ENCODE measurements at regions not wholly inside any gene's neighbourhood (a gene's known extent, or its start where the extent isn't known, plus 50 kb on each side); places are given as distances from the start of the nearest gene placed in this dataset.

GRCh38 chr6:23953976-23954375 is 172.0 kb upstream of the NRSN1 start:
- TF ChIP-seq, protein P1, sequence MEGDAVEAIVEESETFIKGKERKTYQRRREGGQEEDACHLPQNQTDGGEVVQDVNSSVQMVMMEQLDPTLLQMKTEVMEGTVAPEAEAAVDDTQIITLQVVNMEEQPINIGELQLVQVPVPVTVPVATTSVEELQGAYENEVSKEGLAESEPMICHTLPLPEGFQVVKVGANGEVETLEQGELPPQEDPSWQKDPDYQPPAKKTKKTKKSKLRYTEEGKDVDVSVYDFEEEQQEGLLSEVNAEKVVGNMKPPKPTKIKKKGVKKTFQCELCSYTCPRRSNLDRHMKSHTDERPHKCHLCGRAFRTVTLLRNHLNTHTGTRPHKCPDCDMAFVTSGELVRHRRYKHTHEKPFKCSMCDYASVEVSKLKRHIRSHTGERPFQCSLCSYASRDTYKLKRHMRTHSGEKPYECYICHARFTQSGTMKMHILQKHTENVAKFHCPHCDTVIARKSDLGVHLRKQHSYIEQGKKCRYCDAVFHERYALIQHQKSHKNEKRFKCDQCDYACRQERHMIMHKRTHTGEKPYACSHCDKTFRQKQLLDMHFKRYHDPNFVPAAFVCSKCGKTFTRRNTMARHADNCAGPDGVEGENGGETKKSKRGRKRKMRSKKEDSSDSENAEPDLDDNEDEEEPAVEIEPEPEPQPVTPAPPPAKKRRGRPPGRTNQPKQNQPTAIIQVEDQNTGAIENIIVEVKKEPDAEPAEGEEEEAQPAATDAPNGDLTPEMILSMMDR (IDR thresholded peaks at IDR 0.05; ENCODE audit: insufficient read depth, low read depth, low read length), result no peak
- DNase-seq (ENCODE audit: low read depth), result no peak

DNA sequence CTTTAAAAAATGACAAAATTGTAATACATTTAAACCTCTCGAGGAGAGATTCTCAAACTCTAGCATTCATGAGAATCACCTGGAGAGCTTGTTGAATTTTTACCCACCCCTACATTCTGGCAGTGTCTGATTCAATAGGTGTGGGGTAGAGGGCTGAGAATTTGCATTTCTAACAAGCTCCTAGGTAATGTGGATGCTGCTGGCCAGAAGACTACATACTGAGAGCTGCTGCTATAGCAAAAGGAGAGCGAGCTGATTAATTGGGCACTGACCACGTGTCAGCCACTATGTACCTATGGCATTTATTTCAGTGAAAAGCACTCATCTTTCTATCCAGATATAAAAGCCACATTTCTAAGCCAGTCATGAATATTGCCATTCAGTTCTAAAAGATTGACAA is 169.0 kb upstream of the NRSN1 start:
- H3K4me3 ChIP-seq (ENCODE audit: low read depth, low read length), result no peak overlapping the region
- DNase-seq (ENCODE audit: low read depth), result no peak

More at GRCh38 chr6:23953976-23954375, 172.0 kb upstream of the NRSN1 start:
- H3K4me3 ChIP-seq (ENCODE audit: low read depth, low read length), result no peak overlapping the region

GRCh38 chr6:23964865-23965264 is 161.2 kb upstream of the NRSN1 start:
- H3K4me3 ChIP-seq (ENCODE audit: low read depth, low read length), result no peak overlapping the region
- DNase-seq (ENCODE audit: low read depth), result no peak
- TF ChIP-seq, protein P1 (IDR thresholded peaks at IDR 0.05; ENCODE audit: insufficient read depth, low read depth, low read length), result no peak

More for the DNA sequence above, 169.0 kb upstream of the NRSN1 start:
- TF ChIP-seq, protein P1 (IDR thresholded peaks at IDR 0.05; ENCODE audit: insufficient read depth, low read depth, low read length), result no peak

DNA sequence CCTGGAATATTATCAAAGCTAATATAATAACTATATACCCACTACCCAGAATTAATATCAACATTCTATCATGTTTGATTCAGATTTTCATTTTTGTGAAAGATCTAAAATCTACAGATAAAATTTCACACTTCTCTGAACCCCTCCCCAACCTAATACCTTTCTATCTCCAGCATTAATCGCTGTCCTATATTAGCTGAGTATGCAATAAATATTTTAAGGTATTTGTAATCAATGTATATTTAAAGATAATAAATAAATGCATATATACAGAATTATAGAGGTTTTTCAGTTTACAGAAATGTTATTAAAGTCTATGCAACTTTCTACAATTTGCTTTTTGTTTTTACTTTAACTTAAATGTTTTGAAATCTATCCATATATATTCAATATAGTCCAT is 156.7 kb upstream of the NRSN1 start:
- no peak for DNase-seq (ENCODE audit: low read depth)
- TF ChIP-seq, protein P1 (IDR thresholded peaks at IDR 0.05; ENCODE audit: insufficient read depth, low read depth, low read length), result no peak

DNA sequence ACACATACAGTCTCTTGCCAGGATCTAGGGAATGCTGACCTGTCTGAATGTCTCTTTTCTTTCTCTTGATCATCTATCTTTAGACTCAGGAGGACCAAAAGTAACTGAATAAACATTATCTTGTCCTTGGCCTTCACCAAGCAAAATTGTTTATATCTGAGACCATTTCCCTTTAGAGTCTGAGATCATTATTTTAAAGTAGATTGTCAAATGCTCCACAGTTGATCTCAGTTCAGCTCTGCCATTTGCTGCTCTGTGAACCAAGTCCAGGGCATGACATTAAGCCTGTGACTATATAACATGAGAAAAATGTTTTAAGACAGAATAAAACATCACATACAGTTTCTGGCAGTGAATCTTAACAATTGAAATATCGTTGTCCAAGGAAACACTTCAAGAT is 148.3 kb upstream of the NRSN1 start:
- TF ChIP-seq, protein P1 (IDR thresholded peaks at IDR 0.05; ENCODE audit: insufficient read depth, low read depth, low read length), result no peak
- no peak for DNase-seq (ENCODE audit: low read depth)
- no peak overlapping the region for H3K4me3 ChIP-seq (ENCODE audit: low read depth, low read length)

More for the DNA sequence above, 156.7 kb upstream of the NRSN1 start:
- H3K4me3 ChIP-seq (ENCODE audit: low read depth, low read length), result no peak overlapping the region

DNA sequence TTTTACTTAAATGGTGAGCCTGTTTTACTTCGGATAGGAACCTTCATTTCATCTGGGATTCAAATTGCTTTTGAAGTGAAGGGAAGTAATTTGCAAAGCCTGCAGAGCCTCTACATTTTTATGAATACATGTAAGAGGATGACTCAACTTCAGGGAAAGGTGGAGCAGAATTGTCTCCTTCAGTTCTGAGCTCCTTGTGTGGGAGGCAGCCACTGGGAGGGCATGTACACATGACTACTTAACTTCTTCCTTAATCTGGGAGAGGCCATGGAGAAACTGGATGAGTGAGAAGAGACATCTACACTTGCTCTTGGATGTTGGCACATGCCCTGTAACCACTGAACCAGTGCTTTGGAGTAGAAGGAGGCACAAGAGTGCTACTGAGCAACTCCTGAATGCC is 145.1 kb upstream of the NRSN1 start:
- H3K4me3 ChIP-seq (ENCODE audit: low read depth, low read length), result no peak overlapping the region
- DNase-seq (ENCODE audit: low read depth), result no peak
- TF ChIP-seq, protein P1 (IDR thresholded peaks at IDR 0.05; ENCODE audit: insufficient read depth, low read depth, low read length), result no peak

DNA sequence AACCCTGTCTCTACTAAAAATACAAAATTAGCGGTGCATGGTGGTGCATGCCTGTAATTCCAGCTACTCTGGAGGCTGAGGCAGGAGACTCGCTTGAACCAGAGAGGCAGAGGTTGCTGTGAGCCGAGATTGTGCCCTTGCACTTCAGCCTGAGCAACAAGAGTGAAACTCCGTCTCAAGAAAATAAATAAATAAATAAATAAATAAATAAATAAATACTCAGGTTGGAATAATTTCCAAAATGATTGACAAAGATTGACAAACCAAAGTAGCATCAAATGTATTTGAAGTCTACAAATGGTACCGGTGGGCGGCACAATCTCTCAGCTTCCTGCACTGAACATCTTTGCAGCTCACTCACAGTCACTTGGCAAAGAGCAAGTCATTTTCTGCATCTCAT is 144.1 kb upstream of the NRSN1 start:
- TF ChIP-seq, protein P1 (IDR thresholded peaks at IDR 0.05; ENCODE audit: insufficient read depth, low read depth, low read length), result no peak
- DNase-seq (ENCODE audit: low read depth), result no peak
- H3K4me3 ChIP-seq (ENCODE audit: low read depth, low read length), result no peak overlapping the region

Data from fibroblast of villous mesenchyme (primary cell).